Endothelial cell of hepatic sinusoid (primary cell): ENCODE measurements at regions not wholly inside any gene's neighbourhood (a gene's known extent, or its start where the extent isn't known, plus 50 kb on each side); places are given as distances from the start of the nearest gene placed in this dataset.
"Not testable (repeated sequence)": the region's sequence is repeated elsewhere in the genome, so short reads cannot be mapped to it uniquely, and the experiment has no call there.

ENCODE experiments used
- in situ Hi-C: cut with HindIII; loops from 2 replicates; pipeline ENCODE4 v1.10.0; 2017; ENCODE audit warnings: low sequenced_read_pairs

DNA sequence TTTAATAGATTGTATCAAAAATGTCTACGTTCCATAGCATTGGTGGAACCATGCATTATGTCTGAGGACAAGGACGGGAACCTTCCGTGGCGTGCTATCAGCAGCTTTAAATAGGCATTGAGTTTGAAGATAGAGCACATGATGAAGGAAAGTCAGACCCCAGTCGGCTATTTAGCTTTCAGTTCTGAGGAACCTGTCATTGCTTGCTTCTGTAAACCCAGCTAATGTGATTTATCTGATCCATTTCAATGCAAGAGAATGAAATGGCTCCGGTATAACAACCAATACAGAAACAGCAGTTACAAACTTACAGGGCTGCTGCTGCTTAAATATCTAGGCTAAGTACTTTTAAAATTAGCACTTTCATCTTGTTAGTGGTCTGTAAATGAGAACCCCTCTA lies 503.3 kb downstream of the RNF144A start:
- in situ Hi-C loops = no loop called here

DNA sequence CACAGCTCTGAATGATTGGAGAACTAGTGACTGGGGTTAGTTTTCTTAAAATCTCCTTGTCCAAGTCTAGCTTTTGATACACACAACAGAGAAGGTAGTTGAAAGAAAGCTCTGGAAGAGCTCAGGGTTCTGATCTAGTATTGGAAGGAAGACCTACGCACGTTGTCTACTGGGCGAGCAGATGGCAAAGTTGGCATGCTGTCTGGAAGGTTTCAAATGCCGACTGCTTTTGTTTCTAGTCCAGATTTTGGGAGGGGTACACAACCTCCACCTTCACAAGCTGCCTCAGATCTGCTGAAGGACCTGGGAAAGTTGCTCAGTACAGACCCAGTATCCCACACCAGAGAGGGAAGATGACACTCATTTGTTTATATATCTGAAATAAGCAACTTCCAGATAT lies 507.3 kb downstream of the RNF144A start:
- in situ Hi-C loops = no loop called here

DNA sequence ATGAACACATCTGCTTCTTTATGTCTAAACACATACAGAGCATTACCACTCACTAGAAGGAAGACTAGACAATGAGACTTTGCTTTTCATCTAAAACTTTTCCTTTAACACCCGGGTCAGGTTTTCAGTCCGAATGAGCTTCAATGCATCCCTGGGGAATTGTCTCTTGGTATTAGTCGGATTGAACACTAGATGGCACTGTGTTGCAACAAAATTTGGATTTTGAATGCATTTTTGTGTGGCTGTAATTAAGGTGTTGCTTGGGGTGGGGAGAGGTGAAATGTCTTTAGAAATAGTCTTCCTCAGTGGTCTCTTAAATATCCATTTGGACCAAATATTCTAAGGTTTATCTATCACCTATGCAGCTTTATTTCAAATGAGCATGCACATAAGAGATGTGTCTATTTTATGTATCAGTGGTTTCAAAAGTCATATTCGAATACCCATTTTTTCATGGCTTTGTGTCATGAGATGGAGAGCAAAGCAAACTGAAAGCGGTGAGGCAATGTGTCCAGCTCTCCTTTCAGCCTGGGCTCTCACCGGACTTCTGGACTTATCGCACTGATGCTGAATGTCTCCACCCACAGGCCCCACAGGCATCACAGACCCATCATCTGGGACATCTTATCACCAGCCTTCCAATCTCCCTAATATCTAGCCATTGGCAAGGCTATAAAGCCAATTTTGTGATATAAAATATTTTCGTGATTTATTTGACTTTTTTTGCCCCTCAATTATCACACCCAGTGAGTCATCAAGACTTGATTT lies 510.3 kb downstream of the RNF144A start:
- in situ Hi-C loops = no loop called here

DNA sequence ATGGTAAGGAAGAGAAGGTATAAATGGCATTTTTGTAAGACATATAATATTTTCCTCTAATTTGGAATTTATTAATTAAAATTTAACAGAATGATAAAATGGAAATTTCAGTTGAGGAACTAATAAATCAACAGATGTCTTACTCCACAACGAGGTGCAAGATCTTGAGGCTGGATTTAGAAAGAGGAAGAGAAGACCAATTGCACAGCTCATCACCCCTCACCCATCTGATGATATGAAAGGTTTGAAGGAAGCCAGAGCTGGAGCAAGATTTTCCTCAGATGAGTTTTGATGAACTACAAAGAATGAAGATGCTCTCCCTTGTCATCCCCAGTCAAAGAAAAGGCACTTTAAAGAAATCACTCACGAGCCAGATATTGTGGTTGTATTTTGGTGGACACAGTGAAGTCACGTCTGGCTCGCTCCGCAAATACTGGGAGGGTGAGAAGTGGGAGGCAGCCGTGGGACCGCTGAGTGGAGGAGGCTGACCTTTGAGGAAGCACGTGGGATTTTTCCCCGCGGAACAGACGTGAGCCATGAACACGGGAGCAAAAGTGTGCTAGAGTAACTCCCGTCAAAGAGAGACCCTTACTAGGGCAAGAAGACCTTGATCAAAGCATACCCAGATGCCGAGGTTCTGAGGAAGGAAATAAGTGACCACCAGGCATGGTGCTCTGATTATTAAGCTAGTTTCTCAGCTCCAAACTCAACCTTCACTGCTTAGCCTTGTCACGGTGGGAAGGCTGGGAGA lies 511.4 kb downstream of the RNF144A start:
- in situ Hi-C loops = no loop called here

GRCh38 chr2:7429733-7430132 lies 512.5 kb downstream of the RNF144A start:
- in situ Hi-C loops = no loop called here

DNA sequence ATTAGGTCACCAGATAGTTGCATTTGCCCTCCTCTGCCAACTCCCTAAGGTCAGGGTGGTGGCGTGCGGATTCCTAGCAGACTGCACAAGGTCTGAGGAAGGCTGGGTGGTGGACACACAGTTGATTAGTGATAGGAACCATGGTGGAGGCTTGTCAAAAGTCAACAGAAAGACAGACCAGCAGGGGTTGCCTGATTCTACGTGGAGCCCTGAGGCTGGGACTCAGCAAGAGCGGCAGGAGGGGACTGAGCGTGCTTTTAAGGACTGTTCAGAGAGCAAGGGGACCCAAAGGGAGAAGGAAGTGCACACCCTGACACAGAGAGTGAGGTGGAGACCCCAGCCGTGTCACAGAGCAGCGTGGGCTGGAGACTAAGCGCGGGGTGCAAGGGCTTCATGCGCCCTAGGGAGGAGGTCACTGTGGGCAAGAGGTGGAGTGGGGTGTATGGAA lies 513.2 kb downstream of the RNF144A start:
- in situ Hi-C loops = no loop called here

- in situ Hi-C loops = no loop called here
Observed at GRCh38 chr2:7430869-7431641, 513.8 kb downstream of the RNF144A start.

- in situ Hi-C loops = no loop called here
Observed at GRCh38 chr2:7432436-7432835, 515.2 kb downstream of the RNF144A start.

- in situ Hi-C loops = no loop called here
Observed at GRCh38 chr2:7436096-7436906, 519.1 kb downstream of the RNF144A start.

DNA sequence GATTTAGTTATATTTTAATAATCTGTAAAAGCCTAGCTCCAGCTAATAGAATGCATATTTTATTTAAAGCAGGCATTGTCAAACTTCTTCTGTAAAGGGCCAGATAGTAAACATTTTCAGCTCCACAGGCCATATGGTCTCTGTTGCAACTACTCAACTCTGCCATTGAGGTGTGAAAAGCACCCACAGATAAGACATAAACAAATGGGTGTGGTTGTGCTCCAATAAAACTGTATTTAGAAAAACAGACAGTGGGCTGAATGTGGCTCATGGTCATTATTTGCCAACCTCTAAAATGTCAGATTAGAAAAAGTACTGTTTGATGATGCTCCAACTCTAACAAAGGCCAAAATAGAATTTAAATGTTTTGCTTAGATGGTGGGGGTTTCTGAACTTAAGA lies 519.9 kb downstream of the RNF144A start:
- in situ Hi-C loops = no loop called here

DNA sequence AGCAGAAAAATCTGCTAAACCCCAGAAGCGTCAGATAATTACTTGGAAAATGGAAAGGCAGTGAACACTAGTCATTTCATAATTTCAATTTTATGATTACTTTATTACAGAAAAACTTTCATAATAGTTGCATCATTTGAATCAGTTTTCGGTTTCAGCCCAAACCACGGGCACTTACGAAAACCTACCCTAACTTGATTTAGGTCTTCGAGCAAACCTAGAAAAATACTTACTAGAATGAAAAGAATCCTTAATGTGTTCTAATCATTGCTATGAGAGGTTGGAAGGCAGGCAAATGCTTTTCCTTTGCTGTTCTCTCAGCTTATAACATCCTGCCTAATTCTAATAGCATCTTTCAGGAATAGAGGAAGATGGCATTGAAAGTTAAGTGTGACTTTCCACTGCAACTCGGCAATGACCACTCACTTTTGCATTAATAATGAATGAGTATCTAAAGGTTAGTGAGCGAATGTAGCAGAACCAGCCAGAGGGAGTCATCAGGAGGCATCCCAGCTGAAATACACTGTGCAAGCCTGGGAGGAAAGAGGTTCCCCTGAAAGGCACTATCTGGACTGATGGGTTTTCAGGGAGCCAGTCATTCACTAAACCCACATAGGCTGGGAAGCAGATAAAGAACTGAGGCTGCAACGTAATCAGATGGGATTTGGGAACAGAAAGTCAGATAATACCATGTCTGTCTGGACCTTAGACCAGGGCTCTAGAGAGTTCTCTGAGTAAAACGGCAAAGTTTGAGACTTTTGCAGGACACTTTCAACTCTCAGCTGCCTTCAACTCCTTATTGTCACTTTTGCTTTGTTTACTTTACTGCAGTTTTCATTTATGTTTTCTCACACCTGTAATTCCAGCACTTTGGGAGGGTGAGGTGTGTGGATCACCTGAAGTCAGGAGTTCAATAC lies 520.8 kb downstream of the RNF144A start:
- in situ Hi-C loops = no loop called here

DNA sequence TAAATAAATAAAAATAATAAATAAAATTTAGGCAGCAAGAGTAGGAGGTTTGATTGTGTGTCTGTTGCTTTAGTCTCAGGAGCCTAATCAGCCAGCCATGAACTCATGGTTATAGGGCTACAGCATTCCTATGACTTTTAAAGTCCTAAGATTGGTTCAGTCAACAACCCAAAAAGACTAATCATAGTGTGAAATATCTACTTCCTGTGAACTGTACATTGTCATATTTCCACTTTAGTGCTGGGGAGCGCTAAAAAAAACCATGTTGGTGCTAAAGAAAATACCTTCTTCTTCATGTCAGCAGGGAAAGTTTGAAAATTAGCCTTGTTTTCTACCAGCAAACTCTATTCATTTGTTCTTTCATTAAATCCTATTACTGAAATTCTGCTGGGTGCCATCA lies 521.6 kb downstream of the RNF144A start:
- in situ Hi-C loops = no loop called here

- in situ Hi-C loops = no loop called here
Observed at GRCh38 chr2:7440977-7441376, 523.8 kb downstream of the RNF144A start.

- in situ Hi-C loops = not testable (repeated sequence)
Observed at GRCh38 chr2:7441841-7442240, 524.6 kb downstream of the RNF144A start.

- in situ Hi-C loops = no loop called here
Observed at GRCh38 chr2:7444626-7445025, 527.4 kb downstream of the RNF144A start.

GRCh38 chr2:7448578-7449264 lies 531.5 kb downstream of the RNF144A start:
- in situ Hi-C loops = no loop called here

GRCh38 chr2:7449298-7449697 lies 532.1 kb downstream of the RNF144A start:
- in situ Hi-C loops = no loop called here

GRCh38 chr2:7450188-7450832 lies 533.1 kb downstream of the RNF144A start:
- in situ Hi-C loops = no loop called here

DNA sequence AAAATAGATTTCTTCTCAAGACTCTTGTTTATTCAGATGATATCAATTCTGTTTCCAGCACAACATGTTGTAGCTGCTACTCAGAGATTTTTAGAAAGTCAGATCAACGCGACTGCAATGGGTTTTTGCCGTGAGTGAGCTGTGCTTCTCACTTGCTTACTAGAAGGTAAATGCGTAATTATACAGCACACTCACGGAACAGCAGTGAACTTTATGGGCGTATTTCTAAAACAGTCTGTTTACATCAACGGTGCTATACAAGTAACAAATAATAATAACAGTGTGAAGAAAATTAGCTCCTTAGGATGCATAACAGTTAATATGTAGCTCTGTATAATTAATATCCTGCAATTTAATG lies 533.6 kb downstream of the RNF144A start:
- in situ Hi-C loops = no loop called here
